H9 (cell line): ENCODE measurements at regions not wholly inside any gene's neighbourhood (a gene's known extent, or its start where the extent isn't known, plus 50 kb on each side); places are given as distances from the start of the nearest gene placed in this dataset.
A peak's percentile ranks its signal among the peaks of the same experiment; 100 is the strongest.

Experiments used
- DNase-seq: peaks from one replicate; pipeline ENCODE4 v3.0.0-alpha.2; 2017
- H2AFZ ChIP-seq: one replicate; pipeline ENCODE4 v1.6.1; 2013; ENCODE audit warnings: mild to moderate bottlenecking, low read length, control low read depth, moderate library complexity
- H2AK5ac ChIP-seq: 2 replicates; pipeline ENCODE4 v1.6.1; 2013; ENCODE audit warnings: low read length, control low read depth, mixed read lengths; ENCODE audit not compliant: insufficient read length
- H2BK120ac ChIP-seq: one replicate; pipeline ENCODE4 v1.6.1; 2013; ENCODE audit warnings: low read depth, mild to moderate bottlenecking, low read length, control low read depth, inconsistent platforms; ENCODE audit not compliant: poor library complexity, severe bottlenecking
- H2BK12ac ChIP-seq: 2 replicates; pipeline ENCODE4 v1.6.1; 2013; ENCODE audit warnings: low read length, control low read depth, mixed read lengths, low read depth; ENCODE audit not compliant: insufficient read length
- H2BK15ac ChIP-seq: 2 replicates; pipeline ENCODE4 v1.6.1; 2013; ENCODE audit warnings: low read depth, low read length, control low read depth
- H2BK20ac ChIP-seq: one replicate; pipeline ENCODE4 v1.6.1; 2013; ENCODE audit warnings: low read depth, mild to moderate bottlenecking, low read length, control low read depth, inconsistent platforms; ENCODE audit not compliant: poor library complexity, severe bottlenecking
- H2BK5ac ChIP-seq: 2 replicates; pipeline ENCODE4 v1.6.1; 2013; ENCODE audit warnings: low read length, control low read depth, mixed read lengths; ENCODE audit not compliant: insufficient read length
- H3K14ac ChIP-seq: 2 replicates; pipeline ENCODE4 v1.6.1; 2013; ENCODE audit warnings: low read length, control low read depth; ENCODE audit not compliant: insufficient read depth
- H3K18ac ChIP-seq: 2 replicates; pipeline ENCODE4 v1.6.1; 2013; ENCODE audit warnings: low read depth, mild to moderate bottlenecking, mixed read lengths, low read length, control low read depth; ENCODE audit not compliant: insufficient read length
- H3K23ac ChIP-seq: 2 replicates; pipeline ENCODE4 v1.6.1; 2013; ENCODE audit warnings: low read length, control low read depth, mixed read lengths, low read depth; ENCODE audit not compliant: insufficient read length
- H3K23me2 ChIP-seq: 2 replicates; pipeline ENCODE4 v1.6.1; 2013; ENCODE audit warnings: low read depth, mild to moderate bottlenecking, mixed read lengths, low read length, control low read depth; ENCODE audit not compliant: insufficient read length, poor library complexity, severe bottlenecking
- H3K27ac ChIP-seq: 2 replicates; pipeline ENCODE4 v1.5.1; 2013; ENCODE audit warnings: low read length, control low read depth, mixed read lengths, low read depth; ENCODE audit not compliant: insufficient read length
- H3K27me3 ChIP-seq: 2 replicates; pipeline ENCODE4 v1.6.1; 2013; ENCODE audit warnings: low read length, control low read depth, inconsistent platforms; ENCODE audit not compliant: insufficient read depth
- H3K4ac ChIP-seq: 2 replicates; pipeline ENCODE4 v1.6.1; 2013; ENCODE audit warnings: low read depth, mild to moderate bottlenecking, control low read depth, inconsistent platforms, low read length, moderate library complexity
- H3K4me1 ChIP-seq: 2 replicates; pipeline ENCODE4 v1.6.1; 2013; ENCODE audit warnings: low read length, control low read depth, inconsistent platforms; ENCODE audit not compliant: insufficient read depth
- H3K4me2 ChIP-seq: 2 replicates; pipeline ENCODE4 v1.6.1; 2013; ENCODE audit warnings: low read length, control low read depth, mixed read lengths; ENCODE audit not compliant: insufficient read length, insufficient read depth
- H3K56ac ChIP-seq: 2 replicates; pipeline ENCODE4 v1.6.1; 2013; ENCODE audit warnings: low read depth, mild to moderate bottlenecking, mixed read lengths, low read length, control low read depth; ENCODE audit not compliant: insufficient read length
- H3K79me1 ChIP-seq: 2 replicates; pipeline ENCODE4 v1.6.1; 2013; ENCODE audit warnings: low read depth, mild to moderate bottlenecking, moderate library complexity, low read length, control low read depth, inconsistent platforms; ENCODE audit not compliant: insufficient read depth, poor library complexity, severe bottlenecking
- H3K79me2 ChIP-seq: 2 replicates; pipeline ENCODE4 v1.6.1; 2013; ENCODE audit warnings: low read length, control low read depth, inconsistent platforms; ENCODE audit not compliant: insufficient read depth
- H3K9ac ChIP-seq: 2 replicates; pipeline ENCODE4 v1.6.1; 2013; ENCODE audit warnings: low read length, control low read depth, mixed read lengths; ENCODE audit not compliant: insufficient read length; ENCODE audit errors: extremely low read depth
- H3K9me3 ChIP-seq: one replicate; pipeline ENCODE4 v1.6.1; 2013; ENCODE audit warnings: low read depth, low read length, inconsistent platforms; ENCODE audit not compliant: control insufficient read depth
- H3T11ph ChIP-seq: one replicate; pipeline ENCODE4 v1.6.1; 2013; ENCODE audit warnings: mild to moderate bottlenecking, low read length, control low read depth, inconsistent platforms
- H4K20me1 ChIP-seq: one replicate; pipeline ENCODE4 v1.6.1; 2013; ENCODE audit not compliant: control insufficient read depth, insufficient read length, insufficient read depth
- H4K5ac ChIP-seq: 2 replicates; pipeline ENCODE4 v1.6.1; 2013; ENCODE audit warnings: low read depth, mild to moderate bottlenecking, mixed read lengths, low read length, control low read depth; ENCODE audit not compliant: insufficient read length
- H4K8ac ChIP-seq: replicated peaks from 2 replicates; pipeline ENCODE4 v1.6.1; 2013; ENCODE audit warnings: low read length, control low read depth, mixed read lengths, low read depth; ENCODE audit not compliant: insufficient read length
- H4K91ac ChIP-seq: 2 replicates; pipeline ENCODE4 v1.6.1; 2013; ENCODE audit warnings: low read depth, mild to moderate bottlenecking, moderate library complexity, mixed read lengths, low read length, control low read depth; ENCODE audit not compliant: insufficient read length
- H3K27ac Mint-ChIP-seq, 3 experiments: 2 replicates in 2 of 3; 3 replicates in 1 of 3; pipeline ENCODE4 v1.8.0; 2020 to 2021; ENCODE audit warnings: mixed read lengths in 3 of 3, mild to moderate bottlenecking in 1 of 3, moderate library complexity in 1 of 3
- H3K27me3 Mint-ChIP-seq: 2 replicates; pipeline ENCODE4 v1.8.0; 2021; ENCODE audit warnings: low read depth, mild to moderate bottlenecking, moderate library complexity, mixed read lengths
- H3K36me3 Mint-ChIP-seq, 3 experiments: 2 replicates in 2 of 3; 3 replicates in 1 of 3; pipeline ENCODE4 v1.8.0; 2020 to 2021; ENCODE audit warnings: low read depth in 3 of 3, mixed read lengths in 3 of 3; ENCODE audit not compliant: insufficient read depth in 1 of 3
- H3K4me1 Mint-ChIP-seq, 2 experiments: 2 replicates each; pipeline ENCODE4 v1.8.0; 2020; ENCODE audit warnings: mixed read lengths in 2 of 2
- H3K4me3 Mint-ChIP-seq, 2 experiments: 2 replicates in 1 of 2; 3 replicates in 1 of 2; pipeline ENCODE4 v1.8.0; 2020 to 2021; ENCODE audit warnings: mild to moderate bottlenecking in 2 of 2, mixed read lengths in 2 of 2, moderate library complexity in 1 of 2
- H3K9me3 Mint-ChIP-seq, 2 experiments: 2 replicates in 1 of 2; 3 replicates in 1 of 2; pipeline ENCODE4 v1.8.0; 2020; ENCODE audit warnings: mild to moderate bottlenecking in 2 of 2, mixed read lengths in 2 of 2, moderate library complexity in 1 of 2
- WGBS: extraction: QIAGEN DNeasy Blood & Tissue Kit; methylation state at CpG from one replicate; pipeline ENCODE4 v1.1.7; 2013; ENCODE audit warnings: missing lambda C conversion rate, low lambda C conversion rate, mixed read lengths; ENCODE audit not compliant: insufficient read length; ENCODE audit errors: extremely low coverage; 5-methylcytosine and 5-hydroxymethylcytosine counted together
- TF ChIP-seq, protein P1 (sequence below): fragments of 200-600 bp; sonication (generic); conservative IDR thresholded peaks from 3 replicates; pipeline ENCODE4 v1.8.0; 2021; ENCODE audit warnings: antibody characterized with exemption, mild to moderate bottlenecking

DNA sequence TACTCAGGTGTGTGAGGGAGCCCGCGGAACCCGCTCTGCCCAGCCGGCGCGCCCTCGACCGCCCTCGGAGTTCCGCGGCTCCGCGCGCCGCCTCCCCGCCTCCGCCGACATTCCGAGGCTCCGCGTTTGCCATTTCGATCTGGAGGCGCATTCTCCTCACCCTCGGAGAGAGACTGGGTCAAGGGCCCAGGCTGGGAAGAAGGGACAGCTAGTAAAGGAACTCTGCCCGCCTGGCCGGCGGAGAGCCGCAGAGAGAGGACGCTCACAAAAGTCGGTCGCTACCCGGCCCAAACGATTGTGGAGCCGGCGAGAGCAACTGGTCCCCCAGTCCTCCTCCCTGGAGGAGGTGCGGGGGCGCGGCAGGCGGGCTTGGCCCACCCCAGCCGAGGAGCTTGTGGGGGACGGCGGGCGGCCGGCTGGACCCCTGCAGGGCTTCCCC is 74.5 kb upstream of the LEP start:
- H2BK5ac ChIP-seq, result no peak overlapping the region
- DNase-seq, result peak; percentile 47
- H3K23me2 ChIP-seq, result peaks cover 15% of the 10 kb centered on the region
- no peaks in the 10 kb centered on the region for H3K9me3 ChIP-seq
- WGBS, result no CpG with 5 or more reads among the region's 44 CpGs
- no peak overlapping the region for H2AK5ac ChIP-seq
- H3K4ac ChIP-seq, result no peak overlapping the region
- H3K27ac ChIP-seq, result no peak overlapping the region
- H3K14ac ChIP-seq, result no peak overlapping the region
- no peak overlapping the region for H2BK120ac ChIP-seq
- Mint-ChIP-seq H3K27ac (no peak overlapping the region; a peak in 1 of 7 replicates), H3K4me1 (peaks cover 24 to 34% of the 10 kb centered on the region in 2 experiments), H3K9me3 (no peaks in the 10 kb centered on the region; a peak in 1 of 5 replicates), H3K27me3 (peaks cover 98% of the 10 kb centered on the region), H3K4me3 (peak overlapping the region; percentile 60 to 86), H3K36me3 (no peaks in the 10 kb centered on the region)
- peaks cover 45% of the 10 kb centered on the region; the same call in 1 of the 2 replicates for H3K27me3 ChIP-seq
- peak overlapping the region; percentile 77 for H3K4me2 ChIP-seq
- H2BK15ac ChIP-seq, result no peak overlapping the region
- no peak overlapping the region for H2BK12ac ChIP-seq
- H2AFZ ChIP-seq, result no peak overlapping the region
- H3K18ac ChIP-seq, result no peak overlapping the region
- H3K79me1 ChIP-seq, result no peaks in the 10 kb centered on the region
- H3K9ac ChIP-seq, result no peak overlapping the region
- no peaks in the 10 kb centered on the region for H4K20me1 ChIP-seq
- H4K5ac ChIP-seq, result no peak overlapping the region
- H3K23ac ChIP-seq, result no peak overlapping the region
- no peaks in the 10 kb centered on the region for H3K79me2 ChIP-seq
- H4K8ac ChIP-seq, result no peak overlapping the region
- TF ChIP-seq, protein P1, sequence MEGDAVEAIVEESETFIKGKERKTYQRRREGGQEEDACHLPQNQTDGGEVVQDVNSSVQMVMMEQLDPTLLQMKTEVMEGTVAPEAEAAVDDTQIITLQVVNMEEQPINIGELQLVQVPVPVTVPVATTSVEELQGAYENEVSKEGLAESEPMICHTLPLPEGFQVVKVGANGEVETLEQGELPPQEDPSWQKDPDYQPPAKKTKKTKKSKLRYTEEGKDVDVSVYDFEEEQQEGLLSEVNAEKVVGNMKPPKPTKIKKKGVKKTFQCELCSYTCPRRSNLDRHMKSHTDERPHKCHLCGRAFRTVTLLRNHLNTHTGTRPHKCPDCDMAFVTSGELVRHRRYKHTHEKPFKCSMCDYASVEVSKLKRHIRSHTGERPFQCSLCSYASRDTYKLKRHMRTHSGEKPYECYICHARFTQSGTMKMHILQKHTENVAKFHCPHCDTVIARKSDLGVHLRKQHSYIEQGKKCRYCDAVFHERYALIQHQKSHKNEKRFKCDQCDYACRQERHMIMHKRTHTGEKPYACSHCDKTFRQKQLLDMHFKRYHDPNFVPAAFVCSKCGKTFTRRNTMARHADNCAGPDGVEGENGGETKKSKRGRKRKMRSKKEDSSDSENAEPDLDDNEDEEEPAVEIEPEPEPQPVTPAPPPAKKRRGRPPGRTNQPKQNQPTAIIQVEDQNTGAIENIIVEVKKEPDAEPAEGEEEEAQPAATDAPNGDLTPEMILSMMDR, result no peak
- no peak overlapping the region for H3T11ph ChIP-seq
- H4K91ac ChIP-seq, result no peak overlapping the region
- H3K56ac ChIP-seq, result no peak overlapping the region
- H2BK20ac ChIP-seq, result no peak overlapping the region
- peaks cover 4% of the 10 kb centered on the region; the same call in 1 of the 2 replicates for H3K4me1 ChIP-seq
